HEK293 (cell line): ENCODE measurements at regions not wholly inside any gene's neighbourhood (a gene's known extent, or its start where the extent isn't known, plus 50 kb on each side); places are given as distances from the start of the nearest gene placed in this dataset.

Experiments used
- CTCF ChIA-PET: fragments of 350-600 bp; formaldehyde crosslinking; extraction: SDS; loops from one replicate; lab custom pipeline; 2021; ENCODE audit warnings: antibody characterized with exemption; lab: Yijun Ruan, JAX
- POLR2A ChIA-PET: fragments of 300-600 bp; formaldehyde crosslinking; extraction: SDS; loops from one replicate; lab custom pipeline; 2020; ENCODE audit warnings: antibody characterized with exemption, inconsistent platforms; lab: Yijun Ruan, JAX
- H3K27ac ChIP-seq: fragments of 200-500 bp; sonication (Bioruptor generic); 2 replicates; pipeline ENCODE4 v1.5.1; 2014; ENCODE audit warnings: low read depth, low read length, control low read depth, inconsistent platforms; ENCODE audit errors: extremely low read depth
- H3K36me3 ChIP-seq, 2 experiments: fragments of 200-500 bp in 1 of 2; sonication (Bioruptor generic) in 1 of 2; 1 replicate in 1 of 2; 2 replicates in 1 of 2; pipeline ENCODE4 v1.5.1; 2014 to 2017; ENCODE audit warnings: inconsistent platforms in 2 of 2, low read length in 2 of 2; ENCODE audit not compliant: control insufficient read depth in 2 of 2, insufficient read depth in 1 of 2
- H3K4me1 ChIP-seq: fragments of 200-500 bp; sonication (Bioruptor generic); 2 replicates; pipeline ENCODE4 v1.5.1; 2014; ENCODE audit warnings: mild to moderate bottlenecking, low read length, inconsistent platforms; ENCODE audit not compliant: control insufficient read depth, insufficient read depth
- H3K4me3 ChIP-seq: 2 replicates; pipeline ENCODE4 v1.5.1; 2011; ENCODE audit warnings: low read depth, mild to moderate bottlenecking, control low read depth, low read length, moderate library complexity
- H3K9me3 ChIP-seq: fragments of 200-500 bp; sonication (Bioruptor generic); 2 replicates; pipeline ENCODE4 v1.5.1; 2014; ENCODE audit warnings: low read depth, low read length, inconsistent platforms; ENCODE audit not compliant: control insufficient read depth, insufficient read depth
- EGR2 ChIP-seq: fragments of 450-650 bp; formaldehyde crosslinking; IDR thresholded peaks from 2 replicates; pipeline ENCODE4 v1.5.1; 2016; ENCODE audit warnings: low read depth, missing biosample characterization, missing genetic modification characterization
- HOXA7 ChIP-seq: sonication (generic); formaldehyde crosslinking; IDR thresholded peaks from 2 replicates; pipeline ENCODE4 v1.8.1; 2022; ENCODE audit warnings: missing genetic modification reagents, borderline replicate concordance
- HOXD13 ChIP-seq: sonication (generic); formaldehyde crosslinking; IDR thresholded peaks from 2 replicates; pipeline ENCODE4 v1.8.0; 2022; ENCODE audit warnings: missing genetic modification reagents, borderline replicate concordance
- IKZF3 ChIP-seq: fragments of 450-650 bp; IDR thresholded peaks from 2 replicates; pipeline ENCODE4 v1.5.0; 2018; ENCODE audit warnings: missing biosample characterization, mild to moderate bottlenecking, missing genetic modification characterization, moderate library complexity
- INSM2 ChIP-seq: fragments of 450-650 bp; formaldehyde crosslinking; IDR thresholded peaks from 2 replicates; pipeline ENCODE4 v1.5.1; 2016; ENCODE audit warnings: missing biosample characterization, missing genetic modification characterization
- PRDM1 ChIP-seq: fragments of 450-650 bp; formaldehyde crosslinking; IDR thresholded peaks from 2 replicates; pipeline ENCODE4; 2016; ENCODE audit warnings: missing biosample characterization, missing genetic modification characterization
- PRDM4 ChIP-seq: fragments of 450-650 bp; formaldehyde crosslinking; IDR thresholded peaks from 2 replicates; pipeline ENCODE4 v1.5.1; 2017; ENCODE audit warnings: missing biosample characterization, missing genetic modification characterization
- TCF7L2 ChIP-seq: IDR thresholded peaks from 2 replicates; pipeline ENCODE4 v1.6.1; 2011; ENCODE audit warnings: low read depth, mild to moderate bottlenecking, inconsistent platforms, low read length, moderate library complexity, borderline replicate concordance
- ZNF16 ChIP-seq: fragments of 450-650 bp; formaldehyde crosslinking; IDR thresholded peaks from 2 replicates; pipeline ENCODE4 v1.5.1; 2016; ENCODE audit warnings: low read depth, missing biosample characterization, missing genetic modification characterization
- ZNF169 ChIP-seq: fragments of 450-650 bp; formaldehyde crosslinking; IDR thresholded peaks from 2 replicates; pipeline ENCODE4 v1.5.1; 2016; ENCODE audit warnings: missing biosample characterization, missing genetic modification characterization
- ZNF2 ChIP-seq: fragments of 450-650 bp; formaldehyde crosslinking; IDR thresholded peaks from 2 replicates; pipeline ENCODE4 v1.5.1; 2016; ENCODE audit warnings: missing biosample characterization, missing genetic modification characterization
- ZNF214 ChIP-seq: fragments of 450-650 bp; formaldehyde crosslinking; IDR thresholded peaks from 2 replicates; pipeline ENCODE4 v1.5.1; 2017; ENCODE audit warnings: missing biosample characterization, mild to moderate bottlenecking, missing genetic modification characterization, borderline replicate concordance
- ZNF24 ChIP-seq: fragments of 450-650 bp; formaldehyde crosslinking; IDR thresholded peaks from 2 replicates; pipeline ENCODE4 v1.5.1; 2016; ENCODE audit warnings: missing biosample characterization, missing genetic modification characterization
- ZNF266 ChIP-seq: fragments of 450-650 bp; formaldehyde crosslinking; IDR thresholded peaks from 2 replicates; pipeline ENCODE4 v1.5.1; 2016; ENCODE audit warnings: missing biosample characterization, missing genetic modification characterization, low read depth
- ZNF324 ChIP-seq: fragments of 450-650 bp; formaldehyde crosslinking; IDR thresholded peaks from 2 replicates; pipeline ENCODE4 v1.5.1; 2016; ENCODE audit warnings: missing biosample characterization, missing genetic modification characterization
- ZNF501 ChIP-seq: fragments of 450-650 bp; formaldehyde crosslinking; IDR thresholded peaks from 2 replicates; pipeline ENCODE4 v1.5.1; 2016; ENCODE audit warnings: missing biosample characterization, missing genetic modification characterization
- ZNF600 ChIP-seq: fragments of 450-650 bp; formaldehyde crosslinking; IDR thresholded peaks from 2 replicates; pipeline ENCODE4 v1.5.1; 2016; ENCODE audit warnings: missing biosample characterization, missing genetic modification characterization
- ZNF670 ChIP-seq: fragments of 450-650 bp; formaldehyde crosslinking; IDR thresholded peaks from 2 replicates; pipeline ENCODE4 v1.5.1; 2016; ENCODE audit warnings: missing biosample characterization, missing genetic modification characterization, low read depth
- ZNF785 ChIP-seq: fragments of 450-650 bp; formaldehyde crosslinking; IDR thresholded peaks from 2 replicates; pipeline ENCODE4 v1.5.1; 2016; ENCODE audit warnings: missing biosample characterization, missing genetic modification characterization
- ZNF830 ChIP-seq: fragments of 450-650 bp; IDR thresholded peaks from 2 replicates; pipeline ENCODE4 v1.5.0; 2018; ENCODE audit warnings: missing biosample characterization, missing genetic modification characterization, low read depth, mild to moderate bottlenecking, moderate library complexity
- ZSCAN23 ChIP-seq: fragments of 450-650 bp; formaldehyde crosslinking; IDR thresholded peaks from 2 replicates; pipeline ENCODE4 v1.5.1; 2016; ENCODE audit warnings: missing biosample characterization, missing genetic modification characterization
- TF ChIP-seq, protein P1 (sequence below): fragments of 450-650 bp; formaldehyde crosslinking; IDR thresholded peaks from 2 replicates; pipeline ENCODE4 v1.5.1; 2017; ENCODE audit warnings: missing biosample characterization, missing genetic modification characterization
- TF ChIP-seq, protein P2 (sequence below): fragments of 450-650 bp; formaldehyde crosslinking; IDR thresholded peaks from 2 replicates; pipeline ENCODE4 v1.5.1; 2016; ENCODE audit warnings: missing biosample characterization, missing genetic modification characterization, low read depth
- TF ChIP-seq, protein P3 (sequence below): fragments of 450-650 bp; formaldehyde crosslinking; IDR thresholded peaks from 2 replicates; pipeline ENCODE4 v1.5.1; 2016; ENCODE audit warnings: missing biosample characterization, missing genetic modification characterization

DNA sequence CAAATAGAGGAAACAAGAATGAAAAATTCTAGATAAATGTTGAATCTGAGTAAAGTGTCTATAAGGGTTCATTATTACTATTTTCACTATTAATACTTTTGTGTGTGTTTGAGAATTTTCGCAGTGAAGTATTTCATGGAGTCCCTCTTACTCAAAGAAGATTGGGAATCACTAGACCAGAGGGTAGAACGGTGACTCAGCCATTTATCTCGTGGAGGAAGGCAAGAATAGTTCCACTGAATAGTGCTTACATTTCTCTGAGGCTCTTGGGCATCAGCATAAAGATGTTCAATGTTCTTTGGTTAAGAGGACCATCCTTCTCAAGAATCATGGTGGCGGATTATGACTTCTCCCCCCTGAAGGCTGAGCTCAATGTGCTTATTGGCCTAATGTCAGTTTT lies 376.7 kb upstream of the ARID1B start (continued):
- TF ChIP-seq ZNF16 (tag by site-specific recombination) (no peak), ZNF2 (no peak)

- H3K36me3 ChIP-seq, result no peaks in the 10 kb centered on the region
- H3K4me3 ChIP-seq, result no peak overlapping the region
- H3K9me3 ChIP-seq, result no peaks in the 10 kb centered on the region
- ChIA-PET POLR2A (no interaction called here), CTCF (interaction anchor here (0.6 kb wide), 1 partner anchor 658 kb away, joined by 4 read pairs; no protein-coding TSS in a partner anchor)
- no peak for TF ChIP-seq ZNF169 (tag by site-specific recombination)
- no peak for TF ChIP-seq ZNF600 (tag by site-specific recombination)
- no peak for TF ChIP-seq EGR2 (tag by site-specific recombination)
- no peak for TF ChIP-seq ZNF24 (tag by site-specific recombination)
- TF ChIP-seq ZNF324, result no peak
- no peak for TF ChIP-seq ZNF266 (tag by site-specific recombination)
- TF ChIP-seq HOXA7 (CRISPR knock-in tag), result no peak
- TF ChIP-seq IKZF3, result no peak
- TF ChIP-seq, protein P1, sequence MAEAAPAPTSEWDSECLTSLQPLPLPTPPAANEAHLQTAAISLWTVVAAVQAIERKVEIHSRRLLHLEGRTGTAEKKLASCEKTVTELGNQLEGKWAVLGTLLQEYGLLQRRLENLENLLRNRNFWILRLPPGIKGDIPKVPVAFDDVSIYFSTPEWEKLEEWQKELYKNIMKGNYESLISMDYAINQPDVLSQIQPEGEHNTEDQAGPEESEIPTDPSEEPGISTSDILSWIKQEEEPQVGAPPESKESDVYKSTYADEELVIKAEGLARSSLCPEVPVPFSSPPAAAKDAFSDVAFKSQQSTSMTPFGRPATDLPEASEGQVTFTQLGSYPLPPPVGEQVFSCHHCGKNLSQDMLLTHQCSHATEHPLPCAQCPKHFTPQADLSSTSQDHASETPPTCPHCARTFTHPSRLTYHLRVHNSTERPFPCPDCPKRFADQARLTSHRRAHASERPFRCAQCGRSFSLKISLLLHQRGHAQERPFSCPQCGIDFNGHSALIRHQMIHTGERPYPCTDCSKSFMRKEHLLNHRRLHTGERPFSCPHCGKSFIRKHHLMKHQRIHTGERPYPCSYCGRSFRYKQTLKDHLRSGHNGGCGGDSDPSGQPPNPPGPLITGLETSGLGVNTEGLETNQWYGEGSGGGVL (tag by site-specific recombination), result no peak
- no peaks in the 10 kb centered on the region for H3K4me1 ChIP-seq
- H3K27ac ChIP-seq, result no peak overlapping the region
Observed at GRCh38 chr6:156398966-156399365, 378.2 kb upstream of the ARID1B start.

GRCh38 chr6:156398371-156398770 lies 378.8 kb upstream of the ARID1B start:
- no peaks in the 10 kb centered on the region for H3K9me3 ChIP-seq
- no peak overlapping the region for H3K4me3 ChIP-seq
- POLR2A ChIA-PET, result no interaction called here
- H3K36me3 ChIP-seq, result no peaks in the 10 kb centered on the region
- no peak overlapping the region for H3K27ac ChIP-seq
- TF ChIP-seq ZSCAN23 (tag by site-specific recombination) (no peak), TCF7L2 (no peak), PRDM1 (tag by site-specific recombination) (no peak), HOXD13 (CRISPR knock-in tag) (no peak), INSM2 (tag by site-specific recombination) (no peak), ZNF830 (tag by site-specific recombination) (no peak), ZNF501 (no peak), ZNF214 (no peak), ZNF785 (tag by site-specific recombination) (no peak), ZNF670 (tag by site-specific recombination) (no peak), PRDM4 (tag by site-specific recombination) (no peak)
- TF ChIP-seq, protein P2, sequence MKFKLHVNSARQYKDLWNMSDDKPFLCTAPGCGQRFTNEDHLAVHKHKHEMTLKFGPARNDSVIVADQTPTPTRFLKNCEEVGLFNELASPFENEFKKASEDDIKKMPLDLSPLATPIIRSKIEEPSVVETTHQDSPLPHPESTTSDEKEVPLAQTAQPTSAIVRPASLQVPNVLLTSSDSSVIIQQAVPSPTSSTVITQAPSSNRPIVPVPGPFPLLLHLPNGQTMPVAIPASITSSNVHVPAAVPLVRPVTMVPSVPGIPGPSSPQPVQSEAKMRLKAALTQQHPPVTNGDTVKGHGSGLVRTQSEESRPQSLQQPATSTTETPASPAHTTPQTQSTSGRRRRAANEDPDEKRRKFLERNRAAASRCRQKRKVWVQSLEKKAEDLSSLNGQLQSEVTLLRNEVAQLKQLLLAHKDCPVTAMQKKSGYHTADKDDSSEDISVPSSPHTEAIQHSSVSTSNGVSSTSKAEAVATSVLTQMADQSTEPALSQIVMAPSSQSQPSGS (tag by site-specific recombination), result no peak
- TF ChIP-seq, protein P3, sequence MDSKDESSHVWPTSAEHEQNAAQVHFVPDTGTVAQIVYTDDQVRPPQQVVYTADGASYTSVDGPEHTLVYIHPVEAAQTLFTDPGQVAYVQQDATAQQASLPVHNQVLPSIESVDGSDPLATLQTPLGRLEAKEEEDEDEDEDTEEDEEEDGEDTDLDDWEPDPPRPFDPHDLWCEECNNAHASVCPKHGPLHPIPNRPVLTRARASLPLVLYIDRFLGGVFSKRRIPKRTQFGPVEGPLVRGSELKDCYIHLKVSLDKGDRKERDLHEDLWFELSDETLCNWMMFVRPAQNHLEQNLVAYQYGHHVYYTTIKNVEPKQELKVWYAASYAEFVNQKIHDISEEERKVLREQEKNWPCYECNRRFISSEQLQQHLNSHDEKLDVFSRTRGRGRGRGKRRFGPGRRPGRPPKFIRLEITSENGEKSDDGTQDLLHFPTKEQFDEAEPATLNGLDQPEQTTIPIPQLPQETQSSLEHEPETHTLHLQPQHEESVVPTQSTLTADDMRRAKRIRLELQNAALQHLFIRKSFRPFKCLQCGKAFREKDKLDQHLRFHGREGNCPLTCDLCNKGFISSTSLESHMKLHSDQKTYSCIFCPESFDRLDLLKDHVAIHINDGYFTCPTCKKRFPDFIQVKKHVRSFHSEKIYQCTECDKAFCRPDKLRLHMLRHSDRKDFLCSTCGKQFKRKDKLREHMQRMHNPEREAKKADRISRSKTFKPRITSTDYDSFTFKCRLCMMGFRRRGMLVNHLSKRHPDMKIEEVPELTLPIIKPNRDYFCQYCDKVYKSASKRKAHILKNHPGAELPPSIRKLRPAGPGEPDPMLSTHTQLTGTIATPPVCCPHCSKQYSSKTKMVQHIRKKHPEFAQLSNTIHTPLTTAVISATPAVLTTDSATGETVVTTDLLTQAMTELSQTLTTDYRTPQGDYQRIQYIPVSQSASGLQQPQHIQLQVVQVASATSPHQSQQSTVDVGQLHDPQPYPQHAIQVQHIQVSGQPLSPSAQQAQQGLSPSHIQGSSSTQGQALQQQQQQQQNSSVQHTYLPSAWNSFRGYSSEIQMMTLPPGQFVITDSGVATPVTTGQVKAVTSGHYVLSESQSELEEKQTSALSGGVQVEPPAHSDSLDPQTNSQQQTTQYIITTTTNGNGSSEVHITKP (tag by site-specific recombination), result no peak
- H3K4me1 ChIP-seq, result no peaks in the 10 kb centered on the region
- CTCF ChIA-PET, result interaction anchor here (0.6 kb wide), 1 partner anchor 658 kb away, joined by 4 read pairs; no protein-coding TSS in a partner anchor
